Natural killer cell (primary cell): ENCODE measurements at regions not wholly inside any gene's neighbourhood (a gene's known extent, or its start where the extent isn't known, plus 50 kb on each side); places are given as distances from the start of the nearest gene placed in this dataset.

Experiments used
- ATAC-seq, 3 donors: fragments of 150-1000 bp in 2 of 3; fragments of 200-7000 bp in 1 of 3; cut with Tn5 transposase; 1 replicate in 1 of 3; 2 replicates in 2 of 3; pipeline ENCODE4 v1.10.0; 2021; ENCODE audit warnings: mild to moderate bottlenecking in 2 of 3, moderate library complexity in 2 of 3
- DNase-seq, 2 donors: peaks; one replicate each; pipeline versions ENCODE4 v3.0.0 to v3.0.0-alpha.2; 2013 to 2021; ENCODE audit warnings: mixed read lengths in 1 of 2
- H3K27ac ChIP-seq: one replicate; pipeline ENCODE4 v1.5.1; 2013; ENCODE audit warnings: mild to moderate bottlenecking, low read length
- H3K27me3 ChIP-seq: one replicate; pipeline ENCODE4 v1.6.1; 2013; ENCODE audit warnings: low read length; ENCODE audit not compliant: control insufficient read depth, insufficient read depth
- H3K36me3 ChIP-seq: one replicate; pipeline ENCODE4 v1.6.1; 2013; ENCODE audit warnings: low read length; ENCODE audit not compliant: control insufficient read depth, insufficient read depth
- H3K4me1 ChIP-seq: one replicate; pipeline ENCODE4 v1.6.1; 2013; ENCODE audit warnings: low read length; ENCODE audit not compliant: control insufficient read depth, insufficient read depth
- H3K4me3 ChIP-seq: one replicate; pipeline ENCODE4 v1.5.1; 2013; ENCODE audit warnings: low read length
- H3K9me3 ChIP-seq: one replicate; pipeline ENCODE4 v1.6.1; 2013; ENCODE audit warnings: low read length; ENCODE audit not compliant: control insufficient read depth, insufficient read depth
- H3K27ac Mint-ChIP-seq, 2 donors: one replicate each; pipeline ENCODE4 v1.8.0; 2022; ENCODE audit warnings: mild to moderate bottlenecking in 2 of 2, mixed read lengths in 2 of 2, moderate library complexity in 1 of 2
- H3K27me3 Mint-ChIP-seq, 2 donors: one replicate each; pipeline ENCODE4 v1.8.0; 2022; ENCODE audit warnings: low read depth in 2 of 2, mixed read lengths in 2 of 2
- H3K36me3 Mint-ChIP-seq: one replicate; pipeline ENCODE4 v1.8.0; 2022; ENCODE audit warnings: mixed read lengths
- H3K4me1 Mint-ChIP-seq, 2 donors: one replicate each; pipeline ENCODE4 v1.8.0; 2022; ENCODE audit warnings: mixed read lengths in 2 of 2
- H3K4me3 Mint-ChIP-seq: one replicate; pipeline ENCODE4 v1.8.0; 2022; ENCODE audit warnings: mild to moderate bottlenecking, moderate library complexity, mixed read lengths
- H3K9me3 Mint-ChIP-seq, 2 donors: one replicate each; pipeline ENCODE4 v1.8.0; 2022; ENCODE audit warnings: mixed read lengths in 2 of 2
- CTCF ChIP-seq: fragments of 200-600 bp; IDR thresholded peaks from one replicate; pipeline ENCODE4 v1.8.0; 2022; ENCODE audit warnings: antibody characterized with exemption
- WGBS: methylation state at CpG from one replicate; pipeline ENCODE4 v1.1.7; 2013; ENCODE audit warnings: missing lambda C conversion rate; ENCODE audit not compliant: insufficient coverage; 5-methylcytosine and 5-hydroxymethylcytosine counted together
- intact Hi-C: fragments of 100-400 bp; cut with micrococcal nuclease; formaldehyde crosslinking; loops from one replicate; pipeline ENCODE4 v1.14.2; 2022

GRCh38 chr6:159578629-159579028, 114.4 kb downstream of the SOD2 start:
- DNase-seq = no peak
- H3K4me3 ChIP-seq = no peak overlapping the region
- Mint-ChIP-seq H3K36me3 (no peaks in the 10 kb centered on the region), H3K27me3 (peaks cover 25 to 36% of the 10 kb centered on the region in 2 donors), H3K4me3 (no peak overlapping the region), H3K27ac (no peak overlapping the region), H3K9me3 (no peaks in the 10 kb centered on the region), H3K4me1 (no peaks in the 10 kb centered on the region)
- intact Hi-C loops = no loop called here
- no peak for ATAC-seq
- WGBS = 87% methylated on average over 5 of the region's 5 CpGs
- no peak for TF ChIP-seq CTCF
- no peaks in the 10 kb centered on the region for H3K27me3 ChIP-seq
- no peak overlapping the region for H3K27ac ChIP-seq
- H3K4me1 ChIP-seq = no peaks in the 10 kb centered on the region
- no peaks in the 10 kb centered on the region for H3K9me3 ChIP-seq
- no peaks in the 10 kb centered on the region for H3K36me3 ChIP-seq

- Histone ChIP-seq H3K36me3 (no peaks in the 10 kb centered on the region), H3K27ac (no peak overlapping the region), H3K4me3 (no peak overlapping the region), H3K27me3 (no peaks in the 10 kb centered on the region), H3K4me1 (no peaks in the 10 kb centered on the region), H3K9me3 (no peaks in the 10 kb centered on the region)
- DNase-seq = no peak
- intact Hi-C loops = no loop called here
- no peaks in the 10 kb centered on the region for H3K36me3 Mint-ChIP-seq
- peaks cover 28 to 29% of the 10 kb centered on the region in 2 donors for H3K27me3 Mint-ChIP-seq
- no peak overlapping the region for H3K4me3 Mint-ChIP-seq
- H3K27ac Mint-ChIP-seq = no peak overlapping the region
- no peak for TF ChIP-seq CTCF
- H3K4me1 Mint-ChIP-seq = no peaks in the 10 kb centered on the region
- no peak for ATAC-seq
- WGBS = 85% methylated on average over 5 of the region's 5 CpGs
- H3K9me3 Mint-ChIP-seq = no peaks in the 10 kb centered on the region
Observed at GRCh38 chr6:159577564-159577963, 115.5 kb downstream of the SOD2 start.

GRCh38 chr6:159572439-159573110, 120.5 kb downstream of the SOD2 start:
- no peak overlapping the region for H3K4me3 Mint-ChIP-seq
- H3K36me3 Mint-ChIP-seq = no peaks in the 10 kb centered on the region
- H3K36me3 ChIP-seq = no peaks in the 10 kb centered on the region
- DNase-seq (no peak), ATAC-seq (no peak)
- peaks cover 7 to 16% of the 10 kb centered on the region in 2 donors for H3K27me3 Mint-ChIP-seq
- H3K27ac Mint-ChIP-seq = no peak overlapping the region
- no peaks in the 10 kb centered on the region for H3K4me1 ChIP-seq
- peaks cover 9% of the 10 kb centered on the region for H3K9me3 ChIP-seq
- H3K9me3 Mint-ChIP-seq = peaks cover 0 to 4% of the 10 kb centered on the region in 2 donors
- TF ChIP-seq CTCF = no peak
- H3K4me3 ChIP-seq = no peak overlapping the region
- WGBS = 66% methylated on average over 11 of the region's 12 CpGs
- intact Hi-C loops = no loop called here
- H3K4me1 Mint-ChIP-seq = no peaks in the 10 kb centered on the region
- H3K27ac ChIP-seq = no peak overlapping the region
- H3K27me3 ChIP-seq = no peaks in the 10 kb centered on the region

GRCh38 chr6:159565181-159565710, 127.8 kb downstream of the SOD2 start:
- Mint-ChIP-seq H3K4me3 (no peak overlapping the region), H3K36me3 (no peaks in the 10 kb centered on the region), H3K27ac (no peak overlapping the region), H3K9me3 (peaks cover 0 to 2% of the 10 kb centered on the region in 2 donors), H3K27me3 (peaks cover 0 to 8% of the 10 kb centered on the region in 2 donors), H3K4me1 (no peaks in the 10 kb centered on the region)
- no peak overlapping the region for H3K4me3 ChIP-seq
- H3K9me3 ChIP-seq = peaks cover 9% of the 10 kb centered on the region
- no peak for TF ChIP-seq CTCF
- no peak overlapping the region for H3K27ac ChIP-seq
- H3K27me3 ChIP-seq = no peaks in the 10 kb centered on the region
- ATAC-seq = no peak
- 81% methylated on average over 7 of the region's 7 CpGs for WGBS
- no peaks in the 10 kb centered on the region for H3K36me3 ChIP-seq
- DNase-seq = no peak
- intact Hi-C loops = no loop called here
- H3K4me1 ChIP-seq = no peaks in the 10 kb centered on the region
